Uterus (tissue), 2 donors: ENCODE measurements at regions not wholly inside any gene's neighbourhood (a gene's known extent, or its start where the extent isn't known, plus 50 kb on each side); places are given as distances from the start of the nearest gene placed in this dataset.

ENCODE experiments used
- POLR2A ChIP-seq, 2 donors: fragments of 450-650 bp; IDR thresholded peaks; one replicate each; pipeline ENCODE4 v1.6.1; 2016; ENCODE audit warnings: antibody characterized with exemption in 2 of 2, mild to moderate bottlenecking in 1 of 2, moderate library complexity in 1 of 2
- TF ChIP-seq, protein P1 (sequence below), 4 experiments: fragments of 200-600 bp in 2 of 4; fragments of 450-650 bp in 2 of 4; sonication (generic) in 2 of 4; IDR thresholded peaks; one replicate each; pipeline ENCODE4 v1.5.1; 2016 to 2019; ENCODE audit warnings: antibody characterized with exemption in 4 of 4, mild to moderate bottlenecking in 2 of 4, moderate library complexity in 1 of 4

DNA sequence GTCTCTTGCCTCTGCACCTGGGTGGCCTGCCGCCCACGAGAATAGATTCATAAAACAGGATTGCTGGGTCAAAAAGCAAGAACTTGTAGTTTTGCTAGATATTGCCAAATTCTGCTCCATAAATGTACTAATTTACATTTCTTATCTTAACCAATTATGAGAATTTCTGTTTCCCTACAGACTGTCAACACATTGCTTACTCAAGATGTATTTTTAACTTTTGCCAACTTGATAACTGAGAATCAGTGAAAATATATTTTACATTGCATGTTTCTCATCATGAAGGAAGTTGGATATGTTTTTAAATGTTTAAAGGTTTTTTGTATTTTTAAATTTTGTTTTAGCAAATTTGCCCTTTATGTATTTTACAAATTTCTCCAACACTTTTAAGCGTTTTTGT, 664.8 kb downstream of the MMUT start:
- TF ChIP-seq, protein P1, sequence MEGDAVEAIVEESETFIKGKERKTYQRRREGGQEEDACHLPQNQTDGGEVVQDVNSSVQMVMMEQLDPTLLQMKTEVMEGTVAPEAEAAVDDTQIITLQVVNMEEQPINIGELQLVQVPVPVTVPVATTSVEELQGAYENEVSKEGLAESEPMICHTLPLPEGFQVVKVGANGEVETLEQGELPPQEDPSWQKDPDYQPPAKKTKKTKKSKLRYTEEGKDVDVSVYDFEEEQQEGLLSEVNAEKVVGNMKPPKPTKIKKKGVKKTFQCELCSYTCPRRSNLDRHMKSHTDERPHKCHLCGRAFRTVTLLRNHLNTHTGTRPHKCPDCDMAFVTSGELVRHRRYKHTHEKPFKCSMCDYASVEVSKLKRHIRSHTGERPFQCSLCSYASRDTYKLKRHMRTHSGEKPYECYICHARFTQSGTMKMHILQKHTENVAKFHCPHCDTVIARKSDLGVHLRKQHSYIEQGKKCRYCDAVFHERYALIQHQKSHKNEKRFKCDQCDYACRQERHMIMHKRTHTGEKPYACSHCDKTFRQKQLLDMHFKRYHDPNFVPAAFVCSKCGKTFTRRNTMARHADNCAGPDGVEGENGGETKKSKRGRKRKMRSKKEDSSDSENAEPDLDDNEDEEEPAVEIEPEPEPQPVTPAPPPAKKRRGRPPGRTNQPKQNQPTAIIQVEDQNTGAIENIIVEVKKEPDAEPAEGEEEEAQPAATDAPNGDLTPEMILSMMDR (IDR thresholded peaks at IDR 0.05), result no peak
- no peak for TF ChIP-seq POLR2A (IDR thresholded peaks at IDR 0.05)
